Epithelial cell of proximal tubule (primary cell): ENCODE measurements at regions not wholly inside any gene's neighbourhood (a gene's known extent, or its start where the extent isn't known, plus 50 kb on each side); places are given as distances from the start of the nearest gene placed in this dataset.

Source experiments
- DNase-seq: peaks from one replicate; pipeline ENCODE4 v3.0.0-alpha.2; 2011; ENCODE audit warnings: low read depth
- H3K4me3 ChIP-seq: 2 replicates; pipeline ENCODE4 v1.5.1; 2011; ENCODE audit warnings: low read depth, mild to moderate bottlenecking, low read length
- TF ChIP-seq, protein P1 (sequence below): conservative IDR thresholded peaks from 2 replicates; pipeline ENCODE4 v1.5.1; 2012; ENCODE audit warnings: low read depth, mild to moderate bottlenecking, low read length

DNA sequence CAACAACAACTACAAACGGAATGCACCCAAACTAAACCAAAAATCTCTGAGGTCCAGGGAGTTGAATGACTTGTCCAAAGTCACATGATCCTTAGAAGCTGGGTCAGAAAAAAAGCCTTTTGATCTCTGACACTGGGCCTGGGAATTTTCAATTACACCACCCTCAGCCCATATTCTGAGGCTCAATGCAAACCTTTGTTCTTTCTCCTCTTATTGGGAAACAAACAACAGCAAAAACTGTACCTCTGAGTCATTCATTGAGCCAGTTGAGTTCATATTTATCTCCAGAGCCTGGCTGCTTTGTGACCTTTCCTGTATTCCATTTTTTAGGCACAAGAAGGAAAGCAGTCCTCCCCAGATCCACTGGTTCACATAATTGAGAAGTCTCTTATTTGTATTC is 51.2 kb upstream of the SORCS1 start:
- no peak overlapping the region for H3K4me3 ChIP-seq
- DNase-seq, result no peak
- TF ChIP-seq, protein P1, sequence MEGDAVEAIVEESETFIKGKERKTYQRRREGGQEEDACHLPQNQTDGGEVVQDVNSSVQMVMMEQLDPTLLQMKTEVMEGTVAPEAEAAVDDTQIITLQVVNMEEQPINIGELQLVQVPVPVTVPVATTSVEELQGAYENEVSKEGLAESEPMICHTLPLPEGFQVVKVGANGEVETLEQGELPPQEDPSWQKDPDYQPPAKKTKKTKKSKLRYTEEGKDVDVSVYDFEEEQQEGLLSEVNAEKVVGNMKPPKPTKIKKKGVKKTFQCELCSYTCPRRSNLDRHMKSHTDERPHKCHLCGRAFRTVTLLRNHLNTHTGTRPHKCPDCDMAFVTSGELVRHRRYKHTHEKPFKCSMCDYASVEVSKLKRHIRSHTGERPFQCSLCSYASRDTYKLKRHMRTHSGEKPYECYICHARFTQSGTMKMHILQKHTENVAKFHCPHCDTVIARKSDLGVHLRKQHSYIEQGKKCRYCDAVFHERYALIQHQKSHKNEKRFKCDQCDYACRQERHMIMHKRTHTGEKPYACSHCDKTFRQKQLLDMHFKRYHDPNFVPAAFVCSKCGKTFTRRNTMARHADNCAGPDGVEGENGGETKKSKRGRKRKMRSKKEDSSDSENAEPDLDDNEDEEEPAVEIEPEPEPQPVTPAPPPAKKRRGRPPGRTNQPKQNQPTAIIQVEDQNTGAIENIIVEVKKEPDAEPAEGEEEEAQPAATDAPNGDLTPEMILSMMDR, result no peak
